MV-4-11 (cell line): ENCODE measurements at regions not wholly inside any gene's neighbourhood (a gene's known extent, or its start where the extent isn't known, plus 50 kb on each side); places are given as distances from the start of the nearest gene placed in this dataset.

Source experiments
- DNase-seq: peaks from one replicate; lab custom pipeline; 2025; lab: John Stamatoyannopoulos, UW

DNA sequence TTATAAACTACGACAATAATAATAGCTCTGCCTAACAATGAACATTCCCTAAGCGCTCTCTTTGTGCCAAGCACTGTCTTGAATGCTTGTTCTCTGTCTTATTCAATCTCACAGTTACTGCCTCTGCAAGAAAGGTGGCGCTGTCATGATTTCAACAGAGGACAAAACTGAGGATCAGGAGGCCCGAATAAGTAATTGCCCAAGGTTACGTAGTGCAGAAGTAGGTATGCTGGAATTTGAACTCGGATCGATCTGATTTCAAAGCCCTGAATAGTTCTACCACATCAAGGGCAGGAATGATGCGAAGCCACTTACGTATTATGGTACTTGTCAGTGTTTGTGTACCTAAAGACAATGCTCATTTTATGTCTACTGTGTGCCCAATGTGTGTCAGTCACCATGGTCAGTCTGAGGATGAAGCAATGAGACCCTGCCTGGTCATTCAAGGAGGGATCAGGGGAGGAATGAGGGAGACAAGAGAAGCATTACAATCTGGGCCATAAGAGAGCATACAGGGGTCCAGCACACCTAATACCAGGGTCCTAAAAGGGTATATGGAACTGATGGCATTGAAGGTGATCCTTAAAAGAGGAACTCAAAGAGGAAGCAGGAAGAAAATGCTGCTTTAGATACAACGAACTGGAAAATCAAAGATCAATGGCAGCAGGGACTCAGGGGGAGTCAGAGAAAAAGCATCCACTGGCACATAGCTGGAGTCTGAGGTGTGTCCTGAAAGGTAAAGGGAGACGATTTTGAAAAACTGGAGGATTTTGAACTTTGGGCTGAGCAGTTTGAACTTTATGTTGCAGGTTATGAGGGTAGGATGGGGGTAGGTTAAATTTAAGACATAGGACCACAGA lies 389.2 kb downstream of the PLPP3 start:
- no peak for DNase-seq

DNA sequence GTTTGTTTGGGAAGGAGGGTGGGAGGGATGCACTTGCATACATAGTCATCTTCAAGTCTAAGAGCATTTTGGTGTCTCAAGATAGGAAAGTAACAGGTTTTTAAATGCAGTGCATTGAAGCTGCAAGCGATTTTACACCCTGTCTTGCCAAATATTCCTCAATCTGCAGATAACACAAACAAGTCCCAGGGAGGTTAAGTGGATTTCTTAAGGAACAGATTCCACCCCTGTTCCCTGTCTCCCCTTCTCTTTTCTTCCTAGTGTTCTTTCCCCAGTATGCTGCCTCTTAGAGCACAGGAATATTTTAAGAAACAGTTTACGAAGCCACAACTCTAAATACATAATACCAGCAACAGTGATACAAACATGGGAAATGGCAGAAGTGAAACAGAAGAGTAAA lies 389.9 kb downstream of the PLPP3 start:
- no peak for DNase-seq

DNA sequence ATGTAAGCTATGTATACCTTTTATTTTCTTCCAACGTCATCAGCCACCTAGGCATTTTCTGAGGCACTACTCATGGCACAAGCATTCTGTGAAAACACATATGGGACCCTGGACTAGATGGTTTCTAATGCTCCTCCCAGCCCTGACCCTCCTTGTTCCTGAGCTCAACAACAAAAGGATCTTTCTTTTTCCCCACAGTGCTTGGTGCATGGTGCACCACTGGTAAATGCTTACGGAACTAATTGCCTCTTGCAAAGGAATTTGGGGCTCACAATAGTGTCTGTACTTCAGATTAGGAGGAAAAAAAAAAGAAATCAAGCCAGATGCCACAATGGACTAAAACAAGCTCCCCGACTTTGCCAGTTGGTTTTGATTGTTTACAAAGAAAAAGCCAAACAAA lies 390.5 kb downstream of the PLPP3 start:
- DNase-seq = no peak

DNA sequence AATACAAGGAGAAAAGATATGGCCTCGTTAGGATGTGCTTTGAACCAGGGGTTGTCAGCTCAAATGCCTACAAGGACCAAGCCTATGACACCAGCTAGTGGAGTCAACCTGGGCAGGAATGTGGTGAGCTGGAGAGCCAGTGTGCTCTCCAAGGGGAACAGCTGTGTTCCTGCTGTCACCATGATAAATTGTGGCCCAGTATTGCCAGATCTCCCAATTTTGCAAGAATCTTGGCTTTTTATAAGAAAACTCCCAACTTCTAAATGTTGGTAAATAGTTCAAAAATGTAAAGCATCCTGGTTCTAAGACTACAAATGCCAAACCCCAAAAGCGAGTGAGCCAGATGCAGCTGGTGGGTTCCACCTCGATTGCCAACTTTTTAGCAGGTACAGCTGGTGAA lies 391.1 kb downstream of the PLPP3 start:
- no peak for DNase-seq

- no peak for DNase-seq
These were observed 392.0 kb downstream of the PLPP3 start for GRCh38 chr1:56187405-56187804.

DNA sequence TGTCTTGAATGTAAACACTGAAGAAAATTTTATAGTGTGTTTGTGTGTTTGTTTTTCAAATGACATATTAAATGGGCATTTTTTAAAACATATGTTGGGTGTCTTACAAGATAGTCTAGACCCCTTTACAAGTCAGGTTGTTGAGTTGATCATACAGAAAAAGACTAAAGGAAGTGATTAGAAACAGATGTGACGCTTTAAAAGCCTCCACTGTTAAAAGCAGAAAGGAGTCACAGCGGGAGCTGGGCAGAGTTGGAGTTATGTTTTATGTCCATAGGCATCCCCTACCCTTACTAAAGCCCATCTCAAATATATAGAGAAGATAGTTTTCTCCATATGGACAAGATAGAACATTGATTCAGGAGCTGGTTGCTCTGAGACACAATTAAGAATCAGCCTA lies 393.9 kb downstream of the PLPP3 start:
- no peak for DNase-seq

DNA sequence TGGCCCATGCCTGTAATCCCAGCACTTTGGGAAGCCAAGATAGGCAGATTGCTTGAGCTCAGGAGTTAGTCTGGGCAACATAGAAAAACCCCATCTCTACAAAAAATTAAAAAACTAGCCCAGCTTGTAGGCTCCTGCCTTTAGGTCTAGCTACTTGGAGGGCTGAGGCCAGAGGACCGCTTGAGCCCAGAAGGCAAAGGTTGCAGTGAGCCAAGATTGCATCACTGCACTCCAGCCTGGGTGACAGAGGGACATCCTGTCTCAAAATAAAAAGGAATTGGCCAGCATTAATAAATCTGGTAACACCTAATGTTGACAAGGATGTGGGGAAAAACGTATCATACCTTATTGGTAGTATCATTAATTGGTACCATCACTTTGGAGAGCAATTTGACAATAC lies 396.2 kb downstream of the PLPP3 start:
- no peak for DNase-seq

- no peak for DNase-seq
These were observed 398.7 kb downstream of the PLPP3 start for GRCh38 chr1:56180520-56181190.

- DNase-seq = no peak
These were observed 399.8 kb downstream of the PLPP3 start for GRCh38 chr1:56179543-56179942.

- DNase-seq = no peak
These were observed 404.2 kb downstream of the PLPP3 start for GRCh38 chr1:56175211-56175610.

DNA sequence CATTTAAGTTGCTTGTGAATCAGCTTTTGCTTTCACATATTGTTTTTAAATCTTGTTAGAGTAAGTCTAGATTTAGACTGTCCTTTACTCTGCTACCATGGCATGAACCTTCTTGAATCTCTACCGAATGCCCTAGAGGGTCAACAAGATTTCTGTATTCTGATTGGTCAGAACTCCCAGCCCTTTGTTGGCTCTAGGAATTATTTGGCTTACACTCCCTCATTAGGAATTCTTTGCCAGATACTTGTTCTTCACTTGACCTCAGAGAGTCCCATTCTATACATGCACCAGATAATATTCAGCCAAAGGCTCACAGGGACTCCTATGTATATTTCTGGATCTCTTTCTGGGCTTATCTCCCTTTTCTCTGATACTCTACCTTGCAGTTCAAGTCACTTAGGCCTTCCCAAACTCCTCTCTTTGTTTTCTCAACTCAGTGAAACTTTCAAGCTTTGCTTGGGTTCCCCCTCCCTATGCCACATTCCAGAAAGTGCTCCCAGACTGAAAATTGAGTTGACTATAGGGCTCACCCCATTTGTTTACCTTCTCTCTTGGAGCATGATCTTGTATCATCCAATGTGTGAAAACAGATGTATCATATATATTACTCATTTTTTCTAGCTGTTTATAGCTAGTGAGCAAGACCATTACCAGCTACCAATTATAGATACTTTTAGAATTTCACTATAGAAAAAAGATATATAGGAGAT lies 405.0 kb downstream of the PLPP3 start:
- no peak for DNase-seq

DNA sequence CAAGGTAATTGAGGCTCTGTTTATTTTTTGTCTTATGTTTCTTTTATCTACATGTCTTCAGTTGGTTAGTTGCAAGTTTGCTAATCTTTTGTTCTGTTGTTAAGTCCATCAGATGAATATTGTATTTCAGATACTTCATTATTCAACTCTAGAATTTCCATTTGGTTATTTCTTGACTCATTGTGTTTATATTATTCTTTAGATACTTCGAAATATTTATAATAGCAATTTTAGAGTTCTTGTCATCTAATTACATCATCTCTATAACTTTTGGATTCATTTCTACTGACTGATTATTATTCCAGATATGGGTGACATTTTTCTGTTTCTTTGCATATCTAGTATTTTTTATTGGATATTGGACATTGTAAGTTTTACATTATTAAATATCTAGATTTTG lies 405.6 kb downstream of the PLPP3 start:
- no peak for DNase-seq

GRCh38 chr1:56171670-56172069 lies 407.7 kb downstream of the PLPP3 start:
- no peak for DNase-seq

- no peak for DNase-seq
These were observed 408.5 kb downstream of the PLPP3 start for GRCh38 chr1:56170784-56171320.

DNA sequence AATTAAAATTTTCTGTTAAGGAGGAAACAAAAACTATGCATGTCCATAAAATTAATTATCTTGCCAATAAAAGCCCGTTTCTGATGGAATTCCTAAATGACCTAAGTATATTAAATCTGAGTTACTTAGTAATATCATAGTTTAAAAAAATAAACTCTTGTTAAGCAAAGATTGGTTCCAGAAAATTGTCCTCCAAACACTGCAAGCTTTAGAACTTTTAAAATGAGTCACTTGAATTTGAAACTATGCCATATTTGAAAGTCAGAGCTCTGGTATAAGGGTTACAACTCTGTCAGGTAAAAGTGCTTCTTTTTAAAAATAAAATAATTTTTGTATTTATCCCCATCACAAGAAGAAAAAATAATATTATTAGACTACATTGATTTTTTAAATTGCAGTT lies 409.5 kb downstream of the PLPP3 start:
- DNase-seq = no peak

- DNase-seq = no peak
These were observed 411.2 kb downstream of the PLPP3 start for GRCh38 chr1:56168176-56168575.

- no peak for DNase-seq
These were observed 411.8 kb downstream of the PLPP3 start for GRCh38 chr1:56167596-56167995.

DNA sequence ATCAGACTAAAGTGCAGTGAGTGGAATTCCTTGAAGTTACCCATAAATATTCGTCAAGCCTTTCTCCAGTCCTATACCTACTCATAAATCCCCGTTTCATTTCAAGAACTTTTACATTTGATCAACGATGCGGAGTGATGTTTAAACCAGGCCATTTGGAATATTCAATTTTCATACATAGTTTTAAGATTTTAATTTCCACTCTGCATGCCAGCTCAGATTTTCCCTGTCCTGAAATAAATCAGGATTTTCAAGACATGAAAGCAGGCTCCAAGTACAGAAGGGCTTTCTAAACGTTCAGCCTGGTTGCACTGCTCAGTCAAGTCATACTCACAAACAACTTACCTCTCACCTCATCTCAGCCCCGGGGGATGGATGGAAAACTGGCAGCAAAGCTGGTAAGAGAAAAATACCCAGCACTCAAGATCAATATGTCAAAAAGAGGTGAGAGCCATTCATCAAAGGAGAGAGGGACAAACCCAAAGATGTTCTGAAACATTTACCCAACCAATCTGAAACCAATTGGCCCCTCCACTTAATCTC lies 418.5 kb downstream of the PLPP3 start:
- DNase-seq = no peak

DNA sequence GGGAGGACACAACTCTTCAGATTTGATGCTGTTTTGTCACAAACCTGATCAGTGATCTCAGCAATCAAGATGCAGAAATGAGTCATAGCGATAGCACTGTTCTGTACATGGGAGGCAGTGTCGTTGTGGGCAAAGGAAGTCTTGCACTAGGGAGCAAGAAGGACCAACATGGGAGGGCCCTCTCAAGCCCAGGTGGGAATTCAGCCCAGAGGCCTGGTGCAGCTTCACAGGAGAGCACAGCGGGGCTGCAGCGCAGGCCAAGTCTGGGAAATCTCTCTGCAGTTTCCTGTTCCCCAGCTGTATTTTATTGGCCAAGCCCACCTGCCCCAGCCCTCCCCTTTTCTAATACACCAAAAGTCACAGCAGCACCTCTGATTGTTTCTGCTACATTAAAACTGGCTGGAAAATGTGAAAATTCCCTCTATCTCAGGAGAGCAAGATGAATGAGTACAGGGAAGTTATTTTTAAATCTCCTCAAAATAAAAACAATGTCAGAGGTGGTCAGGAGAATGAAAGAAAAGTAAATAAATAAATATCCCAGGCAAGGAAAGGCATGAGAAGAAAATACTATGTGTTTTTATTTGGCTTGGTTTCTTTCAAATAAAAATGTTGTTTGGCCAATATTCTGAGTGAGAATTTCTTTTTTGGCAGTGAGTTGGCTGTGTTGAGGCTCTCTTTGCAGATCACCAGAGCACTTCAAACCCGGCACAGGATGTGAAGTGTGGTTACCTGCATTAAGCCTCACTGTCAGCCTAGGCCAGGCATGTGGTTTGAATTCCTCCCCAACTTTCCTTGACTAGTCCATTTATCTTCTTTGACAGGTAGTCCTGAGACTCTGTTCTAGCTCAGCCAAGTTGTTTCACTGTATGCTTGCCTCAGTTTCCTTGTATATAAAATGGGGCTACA lies 422.1 kb downstream of the PLPP3 start:
- DNase-seq = no peak

- no peak for DNase-seq
These were observed 426.1 kb downstream of the PLPP3 start for GRCh38 chr1:56153276-56153675.

DNA sequence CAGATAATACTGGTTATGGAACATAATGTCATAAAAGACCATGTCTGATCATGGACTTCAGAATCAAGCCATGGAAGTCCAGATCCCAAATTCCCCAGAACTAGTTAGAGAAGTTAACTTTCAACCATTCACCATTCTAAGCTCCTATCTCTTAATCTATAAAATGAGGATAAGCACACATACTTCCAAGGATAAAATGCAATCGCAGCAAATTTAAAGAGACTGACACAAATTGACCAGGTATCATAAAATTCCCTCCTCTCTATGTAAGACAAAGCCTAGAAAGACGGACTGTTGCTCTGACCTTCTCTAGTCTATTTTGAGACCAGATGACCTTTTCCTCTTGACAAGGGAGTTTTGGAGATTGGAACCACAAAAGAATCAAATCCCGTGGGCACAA lies 426.7 kb downstream of the PLPP3 start:
- no peak for DNase-seq
